Sigmoid colon (tissue), 6 donors: ENCODE measurements at regions not wholly inside any gene's neighbourhood (a gene's known extent, or its start where the extent isn't known, plus 50 kb on each side); places are given as distances from the start of the nearest gene placed in this dataset.

Experiments
- DNase-seq: peaks from one replicate; pipeline ENCODE4 v3.0.0-alpha.2; 2019
- H3K27ac ChIP-seq, 4 donors: fragments of 200-600 bp; sonication (generic); one replicate each; pipeline ENCODE4 v1.5.1; 2016 to 2019; ENCODE audit warnings: mild to moderate bottlenecking in 1 of 4
- H3K27me3 ChIP-seq, 3 donors: fragments of 200-600 bp; sonication (generic); one replicate each; pipeline ENCODE4 v1.5.1; 2019; ENCODE audit warnings: mild to moderate bottlenecking in 1 of 3
- H3K36me3 ChIP-seq, 4 donors: fragments of 200-600 bp; sonication (generic); one replicate each; pipeline ENCODE4 v1.5.1; 2016 to 2019
- H3K4me1 ChIP-seq, 4 donors: fragments of 200-600 bp; sonication (generic); one replicate each; pipeline ENCODE4 v1.5.1; 2017 to 2019
- H3K4me3 ChIP-seq, 4 donors: fragments of 200-600 bp; sonication (generic); one replicate each; pipeline ENCODE4 v1.5.1; 2017 to 2019; ENCODE audit warnings: mild to moderate bottlenecking in 2 of 4, moderate library complexity in 1 of 4
- H3K9me3 ChIP-seq, 4 donors: fragments of 200-600 bp in 3 of 4; sonication (generic) in 3 of 4; one replicate each; pipeline versions ENCODE4 v1.5.1 to v1.6.1; 2013 to 2019
- EP300 ChIP-seq, 4 donors: sonication (generic); formaldehyde crosslinking; IDR thresholded peaks; one replicate each; pipeline ENCODE4 v1.6.1; 2017; ENCODE audit warnings: antibody characterized with exemption in 4 of 4
- POLR2A ChIP-seq, 2 donors: fragments of 450-650 bp; IDR thresholded peaks; one replicate each; pipeline ENCODE4 v1.6.1; 2016; ENCODE audit warnings: antibody characterized with exemption in 2 of 2, mild to moderate bottlenecking in 2 of 2, moderate library complexity in 2 of 2
- POLR2AphosphoS5 ChIP-seq, 4 donors: sonication (generic); formaldehyde crosslinking; IDR thresholded peaks; one replicate each; pipeline ENCODE4 v1.6.1; 2017; ENCODE audit warnings: antibody characterized with exemption in 4 of 4
- WGBS, 2 donors: extraction: QIAGEN DNeasy Blood & Tissue Kit; methylation state at CpG; one replicate each; pipeline ENCODE4 v1.1.7; 2013; 5-methylcytosine and 5-hydroxymethylcytosine counted together
- intact Hi-C: fragments of 100-400 bp; cut with DNase I; formaldehyde crosslinking; loops from one replicate; pipeline ENCODE4 v1.15.1; 2023
- TF ChIP-seq, protein P1 (sequence below), 4 experiments: fragments of 450-650 bp in 3 of 4; fragments of 200-600 bp in 1 of 4; IDR thresholded peaks; one replicate each; pipeline ENCODE4 v1.5.1; 2016 to 2019; ENCODE audit warnings: antibody characterized with exemption in 4 of 4, mild to moderate bottlenecking in 3 of 4, moderate library complexity in 2 of 4
- donor health status: healthy with polysubstance abuse.
- donor health status: healthy.

DNA sequence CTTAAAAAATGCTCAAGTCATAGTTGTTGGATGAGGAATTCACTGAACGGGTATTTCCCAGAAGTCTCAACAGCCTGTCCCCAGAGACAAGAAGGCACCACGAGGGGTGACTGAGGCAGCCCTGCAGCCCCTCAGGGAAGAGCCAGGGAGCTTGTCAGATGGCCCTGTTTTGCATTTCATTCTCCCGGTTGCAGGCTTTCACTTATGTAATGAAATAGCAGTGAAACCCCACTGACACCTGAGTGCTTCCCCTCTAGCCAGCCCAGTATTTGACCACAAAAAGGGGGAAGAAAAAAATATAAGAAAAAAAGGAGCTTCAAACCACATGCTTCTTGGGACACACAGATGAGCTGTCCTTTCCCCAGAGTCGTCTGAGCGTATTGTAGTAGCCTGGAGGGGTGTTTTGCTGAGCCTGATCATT, 75.3 kb upstream of the IL12B start:
- no peaks in the 10 kb centered on the region for H3K36me3 ChIP-seq
- no peaks in the 10 kb centered on the region for H3K4me1 ChIP-seq
- H3K27me3 ChIP-seq, result no peaks in the 10 kb centered on the region
- no peak for DNase-seq
- 44 to 64% methylated on average over 5 of the region's 5 CpGs for WGBS, 2 donors
- TF ChIP-seq POLR2A (IDR thresholded peaks at IDR 0.05) (no peak), EP300 (IDR thresholded peaks at IDR 0.05) (no peak)
- H3K4me3 ChIP-seq, result no peak overlapping the region
- intact Hi-C loops, result no loop called here
- no peak overlapping the region for H3K27ac ChIP-seq
- H3K9me3 ChIP-seq, result no peaks in the 10 kb centered on the region

DNA sequence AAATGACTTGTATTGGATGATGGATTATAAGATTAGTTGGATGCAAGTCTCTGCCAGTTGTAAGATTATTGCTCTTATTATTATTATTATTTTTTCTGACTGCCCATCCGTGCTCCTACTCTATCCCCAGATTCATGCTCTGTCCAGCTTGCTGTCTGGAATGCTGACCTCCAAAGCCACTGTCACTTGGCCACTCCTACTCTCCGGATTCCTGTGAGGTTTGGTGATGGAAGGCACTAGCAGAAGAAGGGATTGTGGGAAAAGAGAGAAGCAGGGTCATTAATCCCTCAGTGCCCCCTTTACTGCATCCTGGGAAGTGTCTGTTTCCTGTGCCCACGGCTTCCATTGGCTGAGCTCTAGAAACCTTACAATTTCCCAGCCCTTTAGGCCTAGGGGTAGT, 76.3 kb upstream of the IL12B start:
- intact Hi-C loops, result no loop called here
- WGBS, 2 donors, result 59 to 81% methylated on average over 3 of the region's 3 CpGs
- H3K36me3 ChIP-seq, result no peaks in the 10 kb centered on the region
- no peaks in the 10 kb centered on the region for H3K27me3 ChIP-seq
- DNase-seq, result no peak
- no peaks in the 10 kb centered on the region for H3K9me3 ChIP-seq
- no peaks in the 10 kb centered on the region for H3K4me1 ChIP-seq
- H3K4me3 ChIP-seq, result no peak overlapping the region
- no peak overlapping the region for H3K27ac ChIP-seq
- no peak for TF ChIP-seq POLR2A (IDR thresholded peaks at IDR 0.05)
- no peak for TF ChIP-seq EP300 (IDR thresholded peaks at IDR 0.05)
- TF ChIP-seq POLR2AphosphoS5 (IDR thresholded peaks at IDR 0.05), result no peak
- TF ChIP-seq, protein P1, sequence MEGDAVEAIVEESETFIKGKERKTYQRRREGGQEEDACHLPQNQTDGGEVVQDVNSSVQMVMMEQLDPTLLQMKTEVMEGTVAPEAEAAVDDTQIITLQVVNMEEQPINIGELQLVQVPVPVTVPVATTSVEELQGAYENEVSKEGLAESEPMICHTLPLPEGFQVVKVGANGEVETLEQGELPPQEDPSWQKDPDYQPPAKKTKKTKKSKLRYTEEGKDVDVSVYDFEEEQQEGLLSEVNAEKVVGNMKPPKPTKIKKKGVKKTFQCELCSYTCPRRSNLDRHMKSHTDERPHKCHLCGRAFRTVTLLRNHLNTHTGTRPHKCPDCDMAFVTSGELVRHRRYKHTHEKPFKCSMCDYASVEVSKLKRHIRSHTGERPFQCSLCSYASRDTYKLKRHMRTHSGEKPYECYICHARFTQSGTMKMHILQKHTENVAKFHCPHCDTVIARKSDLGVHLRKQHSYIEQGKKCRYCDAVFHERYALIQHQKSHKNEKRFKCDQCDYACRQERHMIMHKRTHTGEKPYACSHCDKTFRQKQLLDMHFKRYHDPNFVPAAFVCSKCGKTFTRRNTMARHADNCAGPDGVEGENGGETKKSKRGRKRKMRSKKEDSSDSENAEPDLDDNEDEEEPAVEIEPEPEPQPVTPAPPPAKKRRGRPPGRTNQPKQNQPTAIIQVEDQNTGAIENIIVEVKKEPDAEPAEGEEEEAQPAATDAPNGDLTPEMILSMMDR (IDR thresholded peaks at IDR 0.05), result no peak

- H3K27me3 ChIP-seq, result no peaks in the 10 kb centered on the region
- H3K4me3 ChIP-seq, result no peak overlapping the region
- TF ChIP-seq POLR2AphosphoS5 (IDR thresholded peaks at IDR 0.05) (no peak), EP300 (IDR thresholded peaks at IDR 0.05) (no peak), POLR2A (IDR thresholded peaks at IDR 0.05) (no peak)
- TF ChIP-seq, protein P1 (IDR thresholded peaks at IDR 0.05), result no peak
- H3K4me1 ChIP-seq, result no peaks in the 10 kb centered on the region
- no peaks in the 10 kb centered on the region for H3K9me3 ChIP-seq
- H3K36me3 ChIP-seq, result no peaks in the 10 kb centered on the region
- intact Hi-C loops, result no loop called here
- no peak overlapping the region for H3K27ac ChIP-seq
- no peak for DNase-seq
- WGBS, 2 donors, result 76 to 79% methylated on average over 4 of the region's 4 CpGs
Measured at GRCh38 chr5:159409801-159410200, 79.5 kb upstream of the IL12B start.

GRCh38 chr5:159410480-159410879, 80.2 kb upstream of the IL12B start:
- no peaks in the 10 kb centered on the region for H3K9me3 ChIP-seq
- WGBS, 2 donors, result 59 to 68% methylated on average over 2 of the region's 2 CpGs
- no peaks in the 10 kb centered on the region for H3K36me3 ChIP-seq
- H3K27ac ChIP-seq, result no peak overlapping the region
- intact Hi-C loops, result no loop called here
- no peaks in the 10 kb centered on the region for H3K4me1 ChIP-seq
- TF ChIP-seq POLR2A (IDR thresholded peaks at IDR 0.05) (no peak), EP300 (IDR thresholded peaks at IDR 0.05) (no peak), POLR2AphosphoS5 (IDR thresholded peaks at IDR 0.05) (no peak)
- TF ChIP-seq, protein P1 (IDR thresholded peaks at IDR 0.05), result no peak
- H3K4me3 ChIP-seq, result no peak overlapping the region
- no peaks in the 10 kb centered on the region for H3K27me3 ChIP-seq
- DNase-seq, result no peak

DNA sequence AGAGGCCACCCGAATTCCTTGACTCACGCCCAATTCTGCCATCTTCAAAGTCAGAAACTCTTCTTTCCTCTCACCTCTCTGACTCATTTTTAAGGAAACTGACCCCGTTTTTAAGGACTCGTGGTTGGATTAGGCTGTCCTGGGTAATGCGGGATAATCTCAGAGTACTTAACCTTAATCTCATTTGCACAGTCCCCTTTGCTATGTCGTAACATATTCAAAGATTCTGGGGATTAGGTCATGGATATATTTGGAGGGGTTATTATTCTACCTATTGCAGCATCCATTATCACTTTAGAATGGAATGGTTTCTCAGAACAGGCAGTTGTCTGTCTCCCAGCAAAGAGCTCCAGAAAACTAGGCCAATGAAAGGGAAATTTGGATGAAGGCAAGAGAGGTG, 80.8 kb upstream of the IL12B start:
- H3K27ac ChIP-seq, result no peak overlapping the region
- no peaks in the 10 kb centered on the region for H3K4me1 ChIP-seq
- 71 to 79% methylated on average over 6 of the region's 6 CpGs for WGBS, 2 donors
- DNase-seq, result no peak
- H3K4me3 ChIP-seq, result no peak overlapping the region
- H3K27me3 ChIP-seq, result no peaks in the 10 kb centered on the region
- no peaks in the 10 kb centered on the region for H3K36me3 ChIP-seq
- no peaks in the 10 kb centered on the region for H3K9me3 ChIP-seq
- intact Hi-C loops, result no loop called here
- TF ChIP-seq POLR2A (IDR thresholded peaks at IDR 0.05), result no peak
- no peak for TF ChIP-seq POLR2AphosphoS5 (IDR thresholded peaks at IDR 0.05)
- TF ChIP-seq, protein P1 (IDR thresholded peaks at IDR 0.05), result no peak
